Astrocyte (in vitro differentiated cells and primary cell): ENCODE measurements at regions not wholly inside any gene's neighbourhood (a gene's known extent, or its start where the extent isn't known, plus 50 kb on each side); places are given as distances from the start of the nearest gene placed in this dataset.

Source experiments
- EZH2 ChIP-seq: IDR thresholded peaks from 2 replicates; pipeline ENCODE4 v1.6.1; 2012; ENCODE audit warnings: mild to moderate bottlenecking, low read length, inconsistent platforms; ENCODE audit not compliant: insufficient read depth
- TF ChIP-seq, protein P1 (sequence below): IDR thresholded peaks from 2 replicates; pipeline ENCODE4 v1.5.1; 2011; ENCODE audit warnings: low read depth, mild to moderate bottlenecking, inconsistent platforms, low read length, moderate library complexity; ENCODE audit not compliant: insufficient read depth

DNA sequence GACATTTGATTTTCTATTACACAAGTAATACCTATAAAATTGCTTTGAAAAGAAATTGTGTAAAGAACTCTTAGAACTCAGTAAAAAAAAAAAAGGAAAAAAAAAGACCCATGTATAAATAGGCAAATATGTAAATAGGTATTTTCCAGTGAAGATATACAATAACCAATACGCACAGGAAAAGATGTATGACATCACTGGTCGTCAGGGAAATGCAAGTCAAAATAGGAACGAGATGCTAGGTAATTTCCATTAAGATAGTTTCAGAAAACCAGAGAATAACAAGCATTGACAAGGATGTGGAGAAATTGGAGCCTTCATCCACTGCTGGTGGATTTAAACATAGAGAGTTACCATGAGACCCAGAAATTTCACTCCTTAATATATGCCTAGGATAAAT lies 708.8 kb downstream of the MTRR start:
- TF ChIP-seq, protein P1, sequence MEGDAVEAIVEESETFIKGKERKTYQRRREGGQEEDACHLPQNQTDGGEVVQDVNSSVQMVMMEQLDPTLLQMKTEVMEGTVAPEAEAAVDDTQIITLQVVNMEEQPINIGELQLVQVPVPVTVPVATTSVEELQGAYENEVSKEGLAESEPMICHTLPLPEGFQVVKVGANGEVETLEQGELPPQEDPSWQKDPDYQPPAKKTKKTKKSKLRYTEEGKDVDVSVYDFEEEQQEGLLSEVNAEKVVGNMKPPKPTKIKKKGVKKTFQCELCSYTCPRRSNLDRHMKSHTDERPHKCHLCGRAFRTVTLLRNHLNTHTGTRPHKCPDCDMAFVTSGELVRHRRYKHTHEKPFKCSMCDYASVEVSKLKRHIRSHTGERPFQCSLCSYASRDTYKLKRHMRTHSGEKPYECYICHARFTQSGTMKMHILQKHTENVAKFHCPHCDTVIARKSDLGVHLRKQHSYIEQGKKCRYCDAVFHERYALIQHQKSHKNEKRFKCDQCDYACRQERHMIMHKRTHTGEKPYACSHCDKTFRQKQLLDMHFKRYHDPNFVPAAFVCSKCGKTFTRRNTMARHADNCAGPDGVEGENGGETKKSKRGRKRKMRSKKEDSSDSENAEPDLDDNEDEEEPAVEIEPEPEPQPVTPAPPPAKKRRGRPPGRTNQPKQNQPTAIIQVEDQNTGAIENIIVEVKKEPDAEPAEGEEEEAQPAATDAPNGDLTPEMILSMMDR = no peak
- TF ChIP-seq EZH2 = no peak
